H9 (cell line): ENCODE measurements at regions not wholly inside any gene's neighbourhood (a gene's known extent, or its start where the extent isn't known, plus 50 kb on each side); places are given as distances from the start of the nearest gene placed in this dataset.

Experiments
- DNase-seq: peaks from one replicate; pipeline ENCODE4 v3.0.0-alpha.2; 2017
- H2AFZ ChIP-seq: one replicate; pipeline ENCODE4 v1.6.1; 2013; ENCODE audit warnings: mild to moderate bottlenecking, low read length, control low read depth, moderate library complexity
- H2AK5ac ChIP-seq: 2 replicates; pipeline ENCODE4 v1.6.1; 2013; ENCODE audit warnings: low read length, control low read depth, mixed read lengths; ENCODE audit not compliant: insufficient read length
- H2BK120ac ChIP-seq: one replicate; pipeline ENCODE4 v1.6.1; 2013; ENCODE audit warnings: low read depth, mild to moderate bottlenecking, low read length, control low read depth, inconsistent platforms; ENCODE audit not compliant: poor library complexity, severe bottlenecking
- H2BK12ac ChIP-seq: 2 replicates; pipeline ENCODE4 v1.6.1; 2013; ENCODE audit warnings: low read length, control low read depth, mixed read lengths, low read depth; ENCODE audit not compliant: insufficient read length
- H2BK15ac ChIP-seq: 2 replicates; pipeline ENCODE4 v1.6.1; 2013; ENCODE audit warnings: low read depth, low read length, control low read depth
- H2BK20ac ChIP-seq: one replicate; pipeline ENCODE4 v1.6.1; 2013; ENCODE audit warnings: low read depth, mild to moderate bottlenecking, low read length, control low read depth, inconsistent platforms; ENCODE audit not compliant: poor library complexity, severe bottlenecking
- H2BK5ac ChIP-seq: 2 replicates; pipeline ENCODE4 v1.6.1; 2013; ENCODE audit warnings: low read length, control low read depth, mixed read lengths; ENCODE audit not compliant: insufficient read length
- H3K14ac ChIP-seq: 2 replicates; pipeline ENCODE4 v1.6.1; 2013; ENCODE audit warnings: low read length, control low read depth; ENCODE audit not compliant: insufficient read depth
- H3K18ac ChIP-seq: 2 replicates; pipeline ENCODE4 v1.6.1; 2013; ENCODE audit warnings: low read depth, mild to moderate bottlenecking, mixed read lengths, low read length, control low read depth; ENCODE audit not compliant: insufficient read length
- H3K23ac ChIP-seq: 2 replicates; pipeline ENCODE4 v1.6.1; 2013; ENCODE audit warnings: low read length, control low read depth, mixed read lengths, low read depth; ENCODE audit not compliant: insufficient read length
- H3K23me2 ChIP-seq: 2 replicates; pipeline ENCODE4 v1.6.1; 2013; ENCODE audit warnings: low read depth, mild to moderate bottlenecking, mixed read lengths, low read length, control low read depth; ENCODE audit not compliant: insufficient read length, poor library complexity, severe bottlenecking
- H3K27ac ChIP-seq: 2 replicates; pipeline ENCODE4 v1.5.1; 2013; ENCODE audit warnings: low read length, control low read depth, mixed read lengths, low read depth; ENCODE audit not compliant: insufficient read length
- H3K27me3 ChIP-seq: 2 replicates; pipeline ENCODE4 v1.6.1; 2013; ENCODE audit warnings: low read length, control low read depth, inconsistent platforms; ENCODE audit not compliant: insufficient read depth
- H3K4ac ChIP-seq: 2 replicates; pipeline ENCODE4 v1.6.1; 2013; ENCODE audit warnings: low read depth, mild to moderate bottlenecking, control low read depth, inconsistent platforms, low read length, moderate library complexity
- H3K4me1 ChIP-seq: 2 replicates; pipeline ENCODE4 v1.6.1; 2013; ENCODE audit warnings: low read length, control low read depth, inconsistent platforms; ENCODE audit not compliant: insufficient read depth
- H3K4me2 ChIP-seq: 2 replicates; pipeline ENCODE4 v1.6.1; 2013; ENCODE audit warnings: low read length, control low read depth, mixed read lengths; ENCODE audit not compliant: insufficient read length, insufficient read depth
- H3K56ac ChIP-seq: 2 replicates; pipeline ENCODE4 v1.6.1; 2013; ENCODE audit warnings: low read depth, mild to moderate bottlenecking, mixed read lengths, low read length, control low read depth; ENCODE audit not compliant: insufficient read length
- H3K79me1 ChIP-seq: 2 replicates; pipeline ENCODE4 v1.6.1; 2013; ENCODE audit warnings: low read depth, mild to moderate bottlenecking, moderate library complexity, low read length, control low read depth, inconsistent platforms; ENCODE audit not compliant: insufficient read depth, poor library complexity, severe bottlenecking
- H3K79me2 ChIP-seq: 2 replicates; pipeline ENCODE4 v1.6.1; 2013; ENCODE audit warnings: low read length, control low read depth, inconsistent platforms; ENCODE audit not compliant: insufficient read depth
- H3K9ac ChIP-seq: 2 replicates; pipeline ENCODE4 v1.6.1; 2013; ENCODE audit warnings: low read length, control low read depth, mixed read lengths; ENCODE audit not compliant: insufficient read length; ENCODE audit errors: extremely low read depth
- H3K9me3 ChIP-seq: one replicate; pipeline ENCODE4 v1.6.1; 2013; ENCODE audit warnings: low read depth, low read length, inconsistent platforms; ENCODE audit not compliant: control insufficient read depth
- H3T11ph ChIP-seq: one replicate; pipeline ENCODE4 v1.6.1; 2013; ENCODE audit warnings: mild to moderate bottlenecking, low read length, control low read depth, inconsistent platforms
- H4K20me1 ChIP-seq: one replicate; pipeline ENCODE4 v1.6.1; 2013; ENCODE audit not compliant: control insufficient read depth, insufficient read length, insufficient read depth
- H4K5ac ChIP-seq: 2 replicates; pipeline ENCODE4 v1.6.1; 2013; ENCODE audit warnings: low read depth, mild to moderate bottlenecking, mixed read lengths, low read length, control low read depth; ENCODE audit not compliant: insufficient read length
- H4K8ac ChIP-seq: replicated peaks from 2 replicates; pipeline ENCODE4 v1.6.1; 2013; ENCODE audit warnings: low read length, control low read depth, mixed read lengths, low read depth; ENCODE audit not compliant: insufficient read length
- H4K91ac ChIP-seq: 2 replicates; pipeline ENCODE4 v1.6.1; 2013; ENCODE audit warnings: low read depth, mild to moderate bottlenecking, moderate library complexity, mixed read lengths, low read length, control low read depth; ENCODE audit not compliant: insufficient read length
- H3K27ac Mint-ChIP-seq, 3 experiments: 2 replicates in 2 of 3; 3 replicates in 1 of 3; pipeline ENCODE4 v1.8.0; 2020 to 2021; ENCODE audit warnings: mixed read lengths in 3 of 3, mild to moderate bottlenecking in 1 of 3, moderate library complexity in 1 of 3
- H3K27me3 Mint-ChIP-seq: 2 replicates; pipeline ENCODE4 v1.8.0; 2021; ENCODE audit warnings: low read depth, mild to moderate bottlenecking, moderate library complexity, mixed read lengths
- H3K36me3 Mint-ChIP-seq, 3 experiments: 2 replicates in 2 of 3; 3 replicates in 1 of 3; pipeline ENCODE4 v1.8.0; 2020 to 2021; ENCODE audit warnings: low read depth in 3 of 3, mixed read lengths in 3 of 3; ENCODE audit not compliant: insufficient read depth in 1 of 3
- H3K4me1 Mint-ChIP-seq, 2 experiments: 2 replicates each; pipeline ENCODE4 v1.8.0; 2020; ENCODE audit warnings: mixed read lengths in 2 of 2
- H3K4me3 Mint-ChIP-seq, 2 experiments: 2 replicates in 1 of 2; 3 replicates in 1 of 2; pipeline ENCODE4 v1.8.0; 2020 to 2021; ENCODE audit warnings: mild to moderate bottlenecking in 2 of 2, mixed read lengths in 2 of 2, moderate library complexity in 1 of 2
- H3K9me3 Mint-ChIP-seq, 2 experiments: 2 replicates in 1 of 2; 3 replicates in 1 of 2; pipeline ENCODE4 v1.8.0; 2020; ENCODE audit warnings: mild to moderate bottlenecking in 2 of 2, mixed read lengths in 2 of 2, moderate library complexity in 1 of 2
- CTCF ChIP-seq: fragments of 200-600 bp; sonication (generic); conservative IDR thresholded peaks from 3 replicates; pipeline ENCODE4 v1.8.0; 2021; ENCODE audit warnings: antibody characterized with exemption, mild to moderate bottlenecking
- WGBS: extraction: QIAGEN DNeasy Blood & Tissue Kit; methylation state at CpG from one replicate; pipeline ENCODE4 v1.1.7; 2013; ENCODE audit warnings: missing lambda C conversion rate, low lambda C conversion rate, mixed read lengths; ENCODE audit not compliant: insufficient read length; ENCODE audit errors: extremely low coverage; 5-methylcytosine and 5-hydroxymethylcytosine counted together

- no CpG with 5 or more reads among the region's 4 CpGs for WGBS
Measured at GRCh38 chr14:28676479-28676878, 90.1 kb upstream of the FOXG1 start.

More at GRCh38 chr14:28676479-28676878, 90.1 kb upstream of the FOXG1 start:
- H4K20me1 ChIP-seq, result no peaks in the 10 kb centered on the region
- no peak overlapping the region for H3K14ac ChIP-seq
- no peak overlapping the region for H4K8ac ChIP-seq
- no peak overlapping the region for H3K56ac ChIP-seq
- no peak overlapping the region for H3K18ac ChIP-seq
- Mint-ChIP-seq H3K4me3 (no peak overlapping the region), H3K9me3 (no peaks in the 10 kb centered on the region), H3K36me3 (no peaks in the 10 kb centered on the region; a peak in 1 of 7 replicates), H3K27ac (no peak overlapping the region), H3K27me3 (no peaks in the 10 kb centered on the region), H3K4me1 (peaks cover 0 to 3% of the 10 kb centered on the region in 2 experiments; a peak in 1 of 4 replicates)
- no peak overlapping the region for H3K23ac ChIP-seq
- H3K27me3 ChIP-seq, result no peaks in the 10 kb centered on the region
- no peak overlapping the region for H2AK5ac ChIP-seq
- H3K9me3 ChIP-seq, result no peaks in the 10 kb centered on the region
- H3K4ac ChIP-seq, result no peak overlapping the region
- H4K5ac ChIP-seq, result no peak overlapping the region
- TF ChIP-seq CTCF, result no peak
- no peaks in the 10 kb centered on the region for H3K23me2 ChIP-seq
- no peak overlapping the region for H2BK120ac ChIP-seq
- no peaks in the 10 kb centered on the region for H3K79me2 ChIP-seq
- H3K4me2 ChIP-seq, result no peak overlapping the region
- no peak for DNase-seq
- no peak overlapping the region for H3K9ac ChIP-seq
- H3K79me1 ChIP-seq, result no peaks in the 10 kb centered on the region
- H2BK20ac ChIP-seq, result no peak overlapping the region
- H4K91ac ChIP-seq, result no peak overlapping the region
- H2BK15ac ChIP-seq, result no peak overlapping the region
- H2BK12ac ChIP-seq, result no peak overlapping the region
- H2AFZ ChIP-seq, result no peak overlapping the region
- H3K27ac ChIP-seq, result no peak overlapping the region
- H3T11ph ChIP-seq, result no peak overlapping the region
- H2BK5ac ChIP-seq, result no peak overlapping the region
- H3K4me1 ChIP-seq, result no peaks in the 10 kb centered on the region
